GM12892 (cell line): ENCODE measurements at regions not wholly inside any gene's neighbourhood (a gene's known extent, or its start where the extent isn't known, plus 50 kb on each side); places are given as distances from the start of the nearest gene placed in this dataset.

Experiments used
- DNase-seq: peaks from one replicate; pipeline ENCODE4 v3.0.0; 2011; ENCODE audit not compliant: insufficient read length
- FAIRE-seq: peaks from 2 replicates; lab custom pipeline; 2011; peaks lifted over from hg19 to GRCh38; lab: Jason Lieb, UNC
- POLR2A ChIP-seq: IDR thresholded peaks from 2 replicates; pipeline ENCODE4 v1.6.1; 2011; ENCODE audit warnings: low read depth, low read length, control low read depth
- POLR2AphosphoS5 ChIP-seq: IDR thresholded peaks from 2 replicates; pipeline ENCODE4 v1.6.1; 2011; ENCODE audit warnings: low read depth, low read length, control low read depth
- TAF1 ChIP-seq: IDR thresholded peaks from 2 replicates; pipeline ENCODE4 v1.6.1; 2011; ENCODE audit warnings: low read depth, mild to moderate bottlenecking, control low read depth, low read length, borderline replicate concordance

GRCh38 chr15:62929000-62929357, 113.6 kb upstream of the TPM1 start:
- TF ChIP-seq POLR2AphosphoS5 (no peak), TAF1 (no peak), POLR2A (no peak)
- FAIRE-seq (no peak), DNase-seq (no peak)

- FAIRE-seq, result no peak
- DNase-seq, result no peak
- TF ChIP-seq POLR2AphosphoS5, result no peak
These were observed 110.9 kb upstream of the TPM1 start for GRCh38 chr15:62931650-62932049.

GRCh38 chr15:62932436-62932835, 110.1 kb upstream of the TPM1 start:
- FAIRE-seq (no peak), DNase-seq (no peak)
- TF ChIP-seq TAF1 (no peak), POLR2A (no peak), POLR2AphosphoS5 (no peak)

- FAIRE-seq, result no peak
- DNase-seq, result no peak
- TF ChIP-seq POLR2AphosphoS5, result no peak
- TF ChIP-seq POLR2A, result no peak
These were observed 109.2 kb upstream of the TPM1 start for GRCh38 chr15:62933386-62933785.

- FAIRE-seq (peak; percentile 17), DNase-seq (no peak)
These were observed 108.1 kb upstream of the TPM1 start for GRCh38 chr15:62934236-62934971.

GRCh38 chr15:62935300-62936081, 107.1 kb upstream of the TPM1 start:
- peak; percentile 30 for FAIRE-seq
- DNase-seq, result no peak
- TF ChIP-seq TAF1 (no peak), POLR2A (no peak), POLR2AphosphoS5 (no peak)

More at GRCh38 chr15:62934236-62934971, 108.1 kb upstream of the TPM1 start:
- no peak for TF ChIP-seq POLR2AphosphoS5
- TF ChIP-seq POLR2A, result no peak
- no peak for TF ChIP-seq TAF1

- DNase-seq (no peak), FAIRE-seq (no peak)
- TF ChIP-seq TAF1 (no peak), POLR2A (no peak), POLR2AphosphoS5 (no peak)
These were observed 103.7 kb upstream of the TPM1 start for GRCh38 chr15:62938825-62939224.

- FAIRE-seq (no peak), DNase-seq (no peak)
- TF ChIP-seq POLR2AphosphoS5 (no peak), TAF1 (no peak), POLR2A (no peak)
These were observed 102.3 kb upstream of the TPM1 start for GRCh38 chr15:62940093-62940754.

- TF ChIP-seq TAF1, result no peak
- TF ChIP-seq POLR2AphosphoS5, result no peak
- TF ChIP-seq POLR2A, result no peak
- DNase-seq (no peak), FAIRE-seq (no peak)
These were observed 101.7 kb upstream of the TPM1 start for GRCh38 chr15:62940755-62941361.

- no peak for DNase-seq
- no peak for FAIRE-seq
- TF ChIP-seq POLR2A (no peak), TAF1 (no peak), POLR2AphosphoS5 (no peak)
These were observed 100.8 kb upstream of the TPM1 start for GRCh38 chr15:62941699-62942098.

GRCh38 chr15:62942428-62942827, 100.1 kb upstream of the TPM1 start:
- DNase-seq (no peak), FAIRE-seq (no peak)
- TF ChIP-seq POLR2AphosphoS5 (no peak), TAF1 (no peak), POLR2A (no peak)
